Muscle of back (tissue), 3 donors: ENCODE measurements at regions not wholly inside any gene's neighbourhood (a gene's known extent, or its start where the extent isn't known, plus 50 kb on each side); places are given as distances from the start of the nearest gene placed in this dataset.

Experiments
- DNase-seq, 3 donors: peaks; one replicate each; pipeline versions ENCODE4 v3.0.0 to v3.0.0-alpha.2; 2013

DNA sequence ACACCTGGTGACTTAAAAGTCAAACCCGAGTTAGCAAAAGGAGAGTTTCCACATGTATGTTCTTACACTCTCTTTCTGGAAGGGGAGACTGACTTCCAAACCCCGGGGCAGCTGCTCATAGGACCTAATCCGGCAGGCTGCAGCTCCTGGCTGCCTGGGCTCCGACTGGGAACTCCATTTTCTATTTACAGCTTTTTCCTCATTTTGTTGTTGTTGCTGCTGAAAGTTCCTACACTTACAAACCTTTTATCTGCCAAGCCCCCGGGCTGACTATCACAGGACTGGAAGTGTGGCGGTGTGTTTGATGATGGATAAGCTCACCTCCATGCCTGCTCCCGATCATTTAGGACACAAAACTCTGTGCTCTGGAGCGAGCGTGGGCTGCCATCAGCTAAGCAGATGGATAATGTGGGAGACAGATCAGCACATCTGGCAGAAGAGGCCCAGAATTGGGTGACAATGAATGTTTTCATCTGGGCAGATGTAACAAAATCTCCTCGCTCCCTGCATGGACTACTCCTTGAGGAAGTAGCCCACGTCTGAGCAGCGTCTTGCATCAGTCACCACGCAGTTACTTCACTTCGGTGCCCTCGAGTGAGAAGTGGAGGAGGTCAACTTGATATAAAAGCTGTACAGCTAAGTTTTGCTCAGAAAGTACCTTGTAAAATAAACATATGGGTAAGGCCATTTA is 114.4 kb upstream of the COPS8 start:
- DNase-seq: peak in 1 of 3 donors; percentile 77

DNA sequence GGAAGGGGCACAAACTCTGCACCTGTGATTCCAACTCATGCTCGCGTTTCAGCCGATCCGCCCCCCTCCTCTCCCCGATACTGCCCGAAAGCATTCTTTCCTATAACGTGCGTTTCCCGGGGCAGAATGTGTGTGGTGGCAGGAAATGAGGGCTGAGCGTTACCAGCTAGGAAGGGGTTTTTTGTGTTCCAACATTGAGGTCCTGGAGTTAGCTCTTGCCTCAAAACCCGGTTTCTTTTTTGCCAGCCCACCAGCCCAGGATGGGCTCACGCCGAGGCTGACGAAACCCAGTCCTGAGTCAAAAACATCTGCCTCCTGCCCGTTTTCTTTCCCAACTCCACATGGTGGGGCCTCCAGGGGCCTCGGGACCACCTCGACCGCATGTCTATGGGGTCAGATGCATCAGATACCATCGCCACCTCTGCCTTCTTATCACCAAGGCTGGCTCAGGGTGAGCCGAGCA is 113.7 kb upstream of the COPS8 start:
- DNase-seq: no peak

DNA sequence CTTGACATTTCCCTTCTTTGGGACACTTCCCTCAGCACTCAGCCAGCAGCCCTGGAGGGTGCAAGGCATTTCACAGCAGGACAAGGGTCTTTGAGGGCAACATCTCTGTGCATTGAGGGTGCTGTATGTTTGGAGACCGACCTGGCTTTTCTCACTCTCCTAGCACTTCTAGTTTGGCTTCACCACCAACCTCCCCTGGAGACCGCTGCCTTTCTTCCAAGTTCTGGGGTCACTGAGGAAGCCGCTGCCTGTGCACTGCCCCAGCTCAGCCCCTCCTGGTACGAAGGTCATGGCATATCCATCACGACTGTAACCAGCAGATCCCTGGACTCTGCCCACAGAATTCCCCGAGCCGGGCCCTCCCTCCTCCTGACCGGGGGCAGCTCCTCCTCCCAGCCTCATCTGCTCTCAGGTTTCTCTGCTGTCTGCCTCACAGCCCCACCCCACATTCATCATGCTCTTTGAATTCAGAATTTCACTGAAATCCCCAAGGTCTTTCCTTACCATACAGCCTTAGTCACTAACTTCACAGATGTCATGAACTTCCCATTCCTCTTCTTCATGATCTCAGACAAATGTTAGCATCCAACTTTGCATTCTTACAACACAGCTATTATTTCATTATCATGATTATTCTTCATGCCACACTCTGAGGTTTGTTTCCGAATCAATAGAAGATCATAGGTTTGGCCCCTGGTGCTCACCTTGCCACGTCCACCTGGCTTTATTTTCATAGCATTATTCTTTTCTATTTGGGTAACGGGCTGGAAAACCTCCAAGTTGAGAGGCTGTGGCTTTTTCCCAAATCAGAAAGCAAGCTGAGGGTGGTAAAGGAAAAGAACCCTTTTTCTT is 113.0 kb upstream of the COPS8 start:
- DNase-seq: peak; percentile 73 to 91 (median 85)

DNA sequence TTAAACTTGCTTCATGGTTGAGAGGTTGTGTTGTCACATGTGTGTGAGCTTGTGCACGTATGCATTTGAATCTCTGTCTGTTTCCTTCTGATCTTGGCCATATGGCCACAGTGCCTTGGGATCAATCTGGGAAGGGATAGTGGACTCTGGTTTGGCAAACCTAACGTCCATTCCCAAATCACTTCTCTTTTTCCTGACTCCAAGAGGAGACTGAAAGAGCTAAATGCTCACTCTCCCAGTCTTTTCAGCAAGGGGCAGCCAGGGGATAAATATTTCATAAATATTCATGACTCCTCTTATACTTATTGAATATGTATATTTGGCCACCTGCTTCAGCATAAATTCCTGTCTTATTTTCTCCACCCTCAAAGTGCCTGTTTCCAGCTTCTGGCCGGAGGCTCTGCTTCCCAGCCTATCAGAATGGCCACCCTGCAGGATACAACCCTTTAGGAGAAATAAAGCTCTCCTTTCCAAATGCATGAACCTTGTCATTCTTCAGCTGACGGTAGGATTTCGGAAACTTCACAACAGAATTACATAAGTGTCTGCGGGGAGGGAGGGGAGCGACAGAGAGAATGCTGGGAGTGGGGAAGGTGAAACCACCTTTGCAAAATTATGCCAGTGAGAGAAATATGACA is 112.2 kb upstream of the COPS8 start:
- DNase-seq: peak; percentile 76 to 91 (median 78)

DNA sequence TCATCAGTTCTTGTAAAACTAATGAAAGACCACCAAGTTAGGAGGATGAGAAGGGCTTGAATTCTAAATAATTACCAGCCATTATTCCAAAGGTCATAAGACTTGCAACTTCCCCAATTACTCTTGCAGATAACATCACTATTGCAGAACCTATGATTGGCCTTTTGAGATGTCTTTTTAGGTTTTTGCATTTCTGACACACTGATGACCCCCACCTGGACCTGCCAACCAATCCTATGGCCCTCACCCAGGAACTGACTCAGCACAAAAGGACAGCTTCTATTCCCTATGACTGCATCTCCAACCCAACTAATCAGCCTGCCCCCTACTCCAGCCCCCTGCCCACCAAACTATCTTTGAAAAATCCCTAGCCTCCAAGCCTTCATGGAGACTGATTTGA is 111.5 kb upstream of the COPS8 start:
- DNase-seq: no peak

DNA sequence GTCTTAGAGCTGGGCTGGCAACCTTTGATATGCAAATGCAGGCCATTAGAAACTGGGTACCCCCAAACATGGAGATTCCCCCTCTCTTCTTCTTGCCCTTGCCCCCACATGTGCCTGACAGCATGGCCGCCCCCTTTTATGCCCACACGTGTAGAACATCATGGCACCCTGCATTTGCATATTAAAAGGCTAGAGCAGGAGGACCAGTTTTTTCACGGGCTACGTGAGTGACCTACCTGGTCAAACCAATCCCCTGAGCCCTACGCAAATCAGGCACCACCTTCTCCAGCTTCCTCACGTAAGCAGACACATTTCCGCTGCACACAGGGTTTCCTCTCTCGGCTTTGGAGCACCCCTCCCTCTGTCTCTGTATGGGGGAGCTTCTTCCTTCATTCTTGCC is 110.9 kb upstream of the COPS8 start:
- DNase-seq: no peak

DNA sequence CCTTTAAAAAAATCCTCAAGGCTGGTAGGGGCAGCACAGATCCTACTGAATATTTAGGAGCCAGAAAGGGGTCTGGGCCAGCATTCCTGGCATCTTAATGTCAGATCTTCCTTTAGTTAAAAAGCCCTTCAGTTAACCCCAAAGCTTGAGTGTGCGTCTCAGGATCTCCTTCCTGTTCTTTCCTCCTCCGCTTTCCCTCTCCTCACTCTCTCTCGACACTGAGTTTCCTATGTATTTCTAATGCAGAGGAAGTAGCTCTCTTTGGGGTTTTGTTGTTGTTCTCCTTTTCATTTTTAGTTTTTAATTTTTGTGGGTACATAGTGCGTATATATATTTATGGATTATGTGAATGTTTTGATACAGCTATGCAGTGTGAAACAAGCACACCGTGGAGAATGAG is 109.9 kb upstream of the COPS8 start:
- no peak for DNase-seq

DNA sequence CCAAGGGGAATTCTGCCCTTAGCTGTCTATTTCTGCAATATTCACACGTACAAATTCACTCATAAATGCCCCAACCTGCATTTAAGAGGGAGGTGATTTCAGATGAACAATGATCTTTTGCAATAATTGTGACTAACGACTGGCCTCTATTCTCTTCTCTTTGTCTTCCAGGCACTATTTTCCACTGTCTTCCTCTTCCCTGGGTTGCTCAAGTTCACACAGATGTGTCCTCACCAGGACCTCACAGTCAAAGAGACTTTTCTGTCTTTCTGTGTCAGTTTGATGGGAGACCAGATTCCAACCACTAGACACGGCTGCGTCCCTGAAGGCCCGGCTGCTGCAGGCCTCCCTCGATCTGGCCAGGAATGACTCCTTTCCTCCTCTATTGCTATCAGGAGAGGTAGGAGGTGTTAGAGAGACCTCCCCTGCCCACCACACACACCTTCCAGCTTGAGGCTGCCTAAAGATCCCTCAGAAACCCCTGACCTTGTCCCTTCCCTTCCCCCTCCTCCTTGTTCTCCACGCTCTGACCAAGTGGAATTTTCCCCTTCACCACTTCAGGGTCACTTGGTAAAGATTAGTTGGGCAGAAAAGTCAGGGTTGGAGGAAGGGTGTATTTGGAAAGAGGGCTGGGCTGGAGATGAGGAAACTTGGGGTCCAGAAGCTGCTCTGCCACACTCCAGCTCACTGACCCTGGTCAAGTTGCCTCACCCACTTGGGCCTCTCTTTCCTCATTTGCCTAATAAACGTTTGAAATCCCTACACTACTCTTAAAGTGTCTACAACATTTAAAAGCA is 109.2 kb upstream of the COPS8 start:
- DNase-seq: no peak

DNA sequence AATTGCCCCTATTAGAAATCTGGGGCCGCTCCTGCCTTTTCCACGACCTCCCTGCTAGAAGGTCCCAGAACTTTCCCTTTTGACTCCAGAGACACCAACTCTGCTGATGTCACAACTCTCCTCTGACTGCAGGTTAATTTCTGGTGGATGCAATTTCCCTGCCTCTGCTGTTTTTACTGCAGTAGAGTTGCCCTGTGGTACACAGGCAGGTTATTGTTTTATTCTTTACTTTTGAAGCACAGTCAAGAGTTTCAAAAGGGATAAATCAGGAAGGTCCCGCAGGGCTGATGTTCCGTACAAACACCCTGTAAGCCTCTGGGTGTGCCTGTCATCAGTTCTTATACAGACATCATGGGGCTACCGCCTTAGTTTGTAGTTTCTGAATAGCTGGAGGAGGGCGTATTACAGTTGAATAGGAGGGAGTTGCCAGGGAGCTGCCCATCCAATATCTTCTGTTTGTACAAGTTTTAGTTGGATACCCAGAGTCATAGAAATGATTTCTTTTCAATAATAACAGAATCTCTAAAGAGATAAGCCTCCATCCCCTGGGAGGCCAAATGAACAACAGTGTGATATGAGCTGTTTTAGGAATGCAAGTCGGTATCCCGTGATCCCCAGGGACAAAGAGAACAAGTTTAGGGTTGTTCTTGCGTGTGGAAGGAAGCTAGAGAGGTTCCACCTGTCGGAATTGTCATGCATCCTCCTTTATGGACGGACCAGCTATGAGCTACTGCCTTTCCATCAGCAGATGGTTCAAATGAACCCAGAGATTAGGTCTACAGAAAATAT is 108.4 kb upstream of the COPS8 start:
- no peak for DNase-seq

DNA sequence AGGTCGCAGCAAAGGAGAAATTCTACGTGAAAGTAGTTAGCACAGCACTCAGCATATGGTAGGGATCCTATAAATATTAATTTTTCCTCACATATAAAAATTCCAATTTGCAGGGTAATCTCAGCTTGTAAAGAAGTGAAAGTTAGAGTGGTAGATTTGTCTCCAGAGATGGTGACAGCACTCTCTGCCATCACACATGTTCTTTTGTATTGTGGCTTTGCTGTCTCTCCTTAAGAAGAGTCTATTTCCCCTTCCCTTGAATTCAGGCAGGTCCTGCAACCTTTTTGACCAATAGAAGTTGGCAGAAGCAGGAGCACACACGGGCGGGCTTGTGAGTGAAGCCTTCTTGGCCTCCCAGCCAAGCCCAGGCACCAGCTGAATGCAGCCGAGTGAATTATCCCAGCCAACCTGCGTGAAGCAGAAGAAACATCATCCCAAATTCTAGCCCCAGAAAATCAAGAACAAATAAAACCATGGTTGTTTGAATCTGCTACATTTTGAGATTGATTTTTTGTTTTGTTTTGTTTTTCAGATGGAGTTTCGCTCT is 107.8 kb upstream of the COPS8 start:
- no peak for DNase-seq

DNA sequence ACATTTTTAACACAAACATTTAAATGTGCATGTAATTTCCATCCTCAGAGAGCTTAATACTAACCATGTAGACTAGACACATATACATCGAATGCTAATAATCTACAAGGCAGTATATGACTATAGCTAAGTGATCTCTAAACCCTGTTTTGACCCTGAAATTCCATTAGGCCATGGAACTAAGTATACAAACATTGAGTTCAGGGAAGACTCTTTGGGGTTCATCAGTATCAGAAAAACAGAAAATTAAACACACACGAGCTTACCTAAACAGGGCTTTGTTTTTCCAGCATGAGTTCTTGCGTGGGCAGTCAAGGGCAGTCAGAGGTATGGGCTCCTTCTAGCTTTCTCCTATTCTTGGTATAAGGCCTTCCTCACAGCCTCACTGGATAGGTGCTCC is 106.0 kb upstream of the COPS8 start:
- DNase-seq: no peak

DNA sequence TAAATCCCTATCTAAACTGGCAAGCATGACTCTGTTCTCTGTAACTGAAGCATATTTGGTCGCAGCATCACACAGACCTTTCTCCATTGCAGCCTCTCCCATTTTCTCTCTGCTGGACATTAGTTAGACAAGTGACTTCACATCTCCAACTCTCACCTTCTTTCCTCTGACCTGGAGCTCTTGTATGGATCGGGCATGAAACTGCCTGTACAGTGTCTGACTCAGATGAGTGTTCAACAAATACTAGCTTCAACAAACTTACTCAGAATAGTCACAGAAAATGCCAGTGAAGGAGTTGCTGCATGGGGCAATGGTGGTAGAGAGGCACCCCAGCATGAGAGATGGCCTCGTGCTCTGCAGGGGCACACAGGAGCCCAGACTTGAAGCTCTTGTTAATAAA is 104.7 kb upstream of the COPS8 start:
- no peak for DNase-seq

DNA sequence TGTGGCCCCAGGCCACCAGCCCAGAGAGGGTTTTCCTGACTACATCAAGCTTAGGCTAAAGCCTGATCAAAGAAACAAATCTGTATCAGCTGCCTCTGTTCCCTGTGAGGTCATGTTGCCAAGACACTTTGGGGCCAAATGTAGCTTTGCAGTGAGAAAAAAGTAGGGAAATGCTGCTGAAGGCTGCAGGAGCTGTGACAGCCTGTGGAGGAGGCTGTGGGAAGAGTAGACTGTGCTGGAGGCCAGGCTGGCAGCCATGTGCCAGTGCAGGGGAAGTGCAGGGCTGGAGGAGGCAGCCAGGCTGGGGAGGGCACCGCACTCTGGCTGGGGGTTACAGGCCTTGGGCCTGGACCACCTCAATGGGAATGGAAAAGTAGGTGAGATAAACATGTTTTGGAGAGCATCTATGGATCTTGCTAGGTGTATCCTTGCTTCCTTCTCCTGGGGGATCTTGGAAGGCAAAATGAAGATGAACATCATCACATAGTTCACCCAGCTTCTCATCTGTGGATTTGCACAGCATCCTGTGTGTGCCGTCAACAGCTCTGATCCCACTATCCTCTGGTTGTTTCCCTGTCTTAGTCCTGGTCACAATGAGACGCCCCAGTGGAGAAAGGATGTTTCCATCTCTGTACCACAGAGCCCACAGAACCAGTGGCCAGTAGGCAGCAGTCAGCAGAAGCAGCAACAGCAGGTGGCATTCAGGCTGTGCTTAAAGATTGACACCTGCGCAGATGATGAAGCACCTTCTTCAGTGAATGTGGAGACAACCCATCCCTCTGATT is 103.8 kb upstream of the COPS8 start:
- DNase-seq: no peak

DNA sequence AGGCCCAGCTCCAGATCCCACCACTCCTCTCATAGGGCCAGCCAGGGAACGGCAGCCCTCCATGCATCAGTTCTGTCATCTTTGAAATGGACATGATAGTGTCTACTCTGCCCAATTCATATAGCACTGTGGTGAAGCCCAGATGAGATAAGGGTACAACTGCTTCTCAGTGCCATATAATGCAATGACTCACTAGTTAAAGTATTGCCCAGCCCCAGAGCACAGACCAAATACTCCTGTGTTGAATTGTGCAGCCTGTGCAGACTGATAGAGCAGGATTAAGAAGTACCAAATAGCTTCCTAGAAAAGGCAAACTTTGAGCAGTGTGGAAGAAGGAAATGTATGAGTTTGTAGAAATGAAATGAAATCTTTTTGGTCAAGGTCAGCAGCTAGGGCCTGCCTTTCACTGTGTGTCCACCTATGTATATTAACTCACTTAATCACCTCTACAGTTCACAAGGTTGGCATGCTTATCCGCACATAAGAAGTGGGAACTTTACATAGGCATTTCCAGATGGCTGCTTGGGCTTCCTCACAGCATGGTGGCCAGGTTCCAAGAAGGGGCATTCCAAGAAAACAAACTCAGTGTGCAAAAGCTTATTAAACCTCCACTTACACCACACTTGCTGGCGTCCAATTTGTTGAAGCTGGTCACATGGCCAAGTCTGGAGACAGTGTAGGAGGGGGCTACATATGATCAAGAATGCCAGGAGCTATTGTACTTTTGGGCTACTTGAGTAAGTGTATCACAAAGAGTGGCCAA is 102.8 kb upstream of the COPS8 start:
- no peak for DNase-seq

DNA sequence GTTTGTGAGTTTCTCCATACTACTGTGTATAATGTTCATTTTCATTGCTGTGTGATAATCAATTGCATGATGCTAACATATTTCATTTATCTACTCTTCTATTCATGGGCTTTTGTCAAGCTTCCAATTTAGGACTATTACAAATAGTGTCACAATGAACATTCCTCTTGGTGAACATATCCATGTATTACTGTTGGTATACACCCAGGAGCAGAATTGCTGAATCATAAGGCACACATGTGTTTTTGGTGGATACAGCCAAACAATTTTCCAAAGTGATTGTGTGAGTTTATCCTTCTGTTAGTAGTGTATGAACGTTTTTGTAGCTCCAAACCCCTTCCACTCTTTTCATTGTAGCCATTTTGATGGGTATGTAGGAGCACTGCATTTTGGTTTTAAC is 101.6 kb upstream of the COPS8 start:
- DNase-seq: no peak

DNA sequence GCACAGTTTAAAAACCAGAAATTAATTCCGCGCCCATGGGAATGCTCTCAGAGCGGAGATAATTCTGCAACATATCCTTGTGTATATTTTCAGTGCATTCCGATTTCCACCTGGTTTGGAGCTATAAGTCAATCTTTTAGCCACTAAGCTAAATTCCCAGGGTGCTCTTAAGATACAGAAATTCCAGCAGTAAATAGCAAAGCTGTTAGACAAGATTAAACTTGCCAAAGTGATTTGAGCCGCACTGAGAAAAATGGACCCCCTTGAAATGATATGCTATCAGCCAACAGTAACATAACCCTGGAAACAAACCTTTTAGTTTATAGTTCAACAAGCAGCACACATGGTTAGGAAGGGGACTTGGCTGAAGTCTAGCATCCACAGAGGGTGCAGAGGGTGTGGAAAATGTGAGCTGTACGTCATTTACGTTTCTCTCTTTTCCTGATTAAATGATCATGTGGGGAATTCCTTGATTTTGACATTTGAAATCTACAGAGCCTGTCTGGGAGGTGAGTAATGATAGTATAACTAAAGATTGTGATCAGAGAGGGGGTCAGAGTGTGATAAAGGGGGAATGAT is 99.8 kb upstream of the COPS8 start:
- DNase-seq: peak in 1 of 3 donors; percentile 71

DNA sequence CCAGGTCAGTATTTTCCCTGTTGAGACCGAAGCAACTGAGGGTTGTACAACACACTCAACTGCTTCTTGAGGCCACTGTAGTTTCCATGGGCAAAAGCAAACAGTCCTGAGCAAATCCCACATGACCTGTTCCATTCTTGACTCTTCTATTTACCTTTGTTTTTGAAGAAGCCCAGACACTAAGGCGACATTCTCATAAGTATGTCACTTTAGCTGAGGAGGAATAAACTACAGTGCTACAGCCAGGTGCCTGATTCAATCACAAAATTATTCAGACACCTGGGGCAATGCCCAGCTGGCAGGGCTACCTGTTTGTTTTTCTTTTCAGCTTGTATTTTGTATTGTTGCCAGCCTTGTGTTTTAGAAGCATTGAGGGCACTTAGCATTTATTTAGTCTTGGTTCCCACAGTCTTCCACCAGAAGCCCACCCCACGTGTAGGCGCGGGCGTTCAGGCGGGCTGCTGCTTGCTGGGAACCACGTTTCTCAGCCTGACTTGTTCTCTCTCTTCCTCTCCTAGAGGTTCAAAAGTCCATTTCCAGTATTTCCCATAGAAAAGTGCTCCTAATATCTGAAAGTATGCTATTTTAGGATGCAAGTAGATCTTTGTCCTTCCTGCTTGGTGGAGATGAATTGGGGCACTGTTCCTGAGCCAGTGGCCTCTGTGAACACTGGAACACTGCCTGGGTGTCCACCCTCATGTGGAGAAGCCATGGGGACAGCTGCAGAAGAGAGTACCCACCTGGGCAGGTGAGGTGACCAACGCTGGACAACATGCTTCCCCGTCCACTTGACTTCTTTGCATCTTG is 99.0 kb upstream of the COPS8 start:
- DNase-seq: no peak

DNA sequence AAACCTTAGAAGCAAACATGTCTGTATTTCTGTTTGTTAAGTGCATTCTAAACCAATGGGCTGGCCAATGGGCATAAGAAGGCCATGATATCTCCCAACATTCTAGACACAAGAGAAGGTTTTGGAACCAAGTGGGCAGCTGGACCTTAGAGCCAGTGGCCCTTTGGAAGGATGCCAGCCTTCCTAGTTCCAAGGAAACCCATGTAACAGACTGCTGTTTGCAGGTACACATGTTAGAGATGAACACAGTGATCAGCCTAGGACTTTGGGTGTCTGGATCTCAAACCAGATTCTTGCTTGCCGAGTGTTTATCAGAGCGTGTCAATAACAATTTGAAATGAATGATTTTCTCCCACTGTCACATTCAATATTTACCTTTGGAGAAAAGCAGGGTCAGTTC is 97.5 kb upstream of the COPS8 start:
- no peak for DNase-seq
